ENCODE measurements at regions not wholly inside any gene's neighbourhood (a gene's known extent, or its start where the extent isn't known, plus 50 kb on each side); places are given as distances from the start of the nearest gene placed in this dataset.

DNA sequence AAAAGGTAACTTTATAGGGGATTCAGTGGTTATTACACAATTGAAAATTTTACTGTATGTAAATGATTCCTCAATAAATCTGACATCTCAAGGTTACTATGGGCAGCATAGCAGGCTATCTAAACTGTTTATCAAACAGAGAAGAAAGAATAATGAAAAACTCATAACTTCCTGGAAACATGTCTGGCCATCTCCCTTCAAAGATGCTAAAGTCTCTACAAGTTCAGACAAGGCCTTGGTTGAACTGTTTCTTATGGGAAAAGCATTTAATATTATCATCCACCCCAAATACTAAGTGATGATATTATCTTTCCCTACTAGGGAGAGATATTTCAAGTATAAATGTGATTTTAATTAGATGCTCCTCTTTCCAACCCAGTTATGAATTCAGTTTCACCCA is 114.9 kb downstream of the ARRDC4 start:
- TF ChIP-seq, protein P1, sequence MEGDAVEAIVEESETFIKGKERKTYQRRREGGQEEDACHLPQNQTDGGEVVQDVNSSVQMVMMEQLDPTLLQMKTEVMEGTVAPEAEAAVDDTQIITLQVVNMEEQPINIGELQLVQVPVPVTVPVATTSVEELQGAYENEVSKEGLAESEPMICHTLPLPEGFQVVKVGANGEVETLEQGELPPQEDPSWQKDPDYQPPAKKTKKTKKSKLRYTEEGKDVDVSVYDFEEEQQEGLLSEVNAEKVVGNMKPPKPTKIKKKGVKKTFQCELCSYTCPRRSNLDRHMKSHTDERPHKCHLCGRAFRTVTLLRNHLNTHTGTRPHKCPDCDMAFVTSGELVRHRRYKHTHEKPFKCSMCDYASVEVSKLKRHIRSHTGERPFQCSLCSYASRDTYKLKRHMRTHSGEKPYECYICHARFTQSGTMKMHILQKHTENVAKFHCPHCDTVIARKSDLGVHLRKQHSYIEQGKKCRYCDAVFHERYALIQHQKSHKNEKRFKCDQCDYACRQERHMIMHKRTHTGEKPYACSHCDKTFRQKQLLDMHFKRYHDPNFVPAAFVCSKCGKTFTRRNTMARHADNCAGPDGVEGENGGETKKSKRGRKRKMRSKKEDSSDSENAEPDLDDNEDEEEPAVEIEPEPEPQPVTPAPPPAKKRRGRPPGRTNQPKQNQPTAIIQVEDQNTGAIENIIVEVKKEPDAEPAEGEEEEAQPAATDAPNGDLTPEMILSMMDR (IDR thresholded peaks at IDR 0.05; ENCODE audit: low read depth, low read length, poor library complexity, severe bottlenecking): no peak
- no peak for TF ChIP-seq EZH2phosphoT487 (IDR thresholded peaks at IDR 0.05; ENCODE audit: borderline replicate concordance, low read length)
- no peak overlapping the region for H3K4me2 ChIP-seq (ENCODE audit: low read length)

GRCh38 chr15:98076021-98076816 is 115.7 kb downstream of the ARRDC4 start:
- H3K79me2 ChIP-seq (ENCODE audit: control insufficient read depth, low read length): no peaks in the 10 kb centered on the region
- no peak overlapping the region for H3K27ac ChIP-seq (ENCODE audit: low read depth, low read length)
- H4K20me1 ChIP-seq (ENCODE audit: control insufficient read depth, insufficient read depth, low read depth, low read length): no peaks in the 10 kb centered on the region
- no peaks in the 10 kb centered on the region for H3K36me3 ChIP-seq (ENCODE audit: control insufficient read depth, low read length)
- no peaks in the 10 kb centered on the region for H3K4me1 ChIP-seq (ENCODE audit: control insufficient read depth, low read length)
- no peaks in the 10 kb centered on the region for H3F3A ChIP-seq (ENCODE audit: control insufficient read depth, insufficient read depth)
- no peak overlapping the region for H3K4me3 ChIP-seq (ENCODE audit: low read length)
- H3K9me3 ChIP-seq (ENCODE audit: control insufficient read depth, insufficient read depth, low read length): no peaks in the 10 kb centered on the region
- no peak overlapping the region for H3K4me2 ChIP-seq (ENCODE audit: low read length)
- no peaks in the 10 kb centered on the region; the same call in 1 of the 2 replicates for H3K27me3 ChIP-seq (ENCODE audit: control insufficient read depth, low read length)
- no peak for TF ChIP-seq EZH2phosphoT487 (IDR thresholded peaks at IDR 0.05; ENCODE audit: borderline replicate concordance, low read length)
- TF ChIP-seq, protein P1 (IDR thresholded peaks at IDR 0.05; ENCODE audit: low read depth, low read length, poor library complexity, severe bottlenecking): no peak
- no peaks in the 10 kb centered on the region for H3K9me2 ChIP-seq (replicated peaks; ENCODE audit: control insufficient read depth, low read length)

More for the DNA sequence above, 114.9 kb downstream of the ARRDC4 start:
- Histone ChIP-seq H3K4me1 (ENCODE audit: control insufficient read depth, low read length) (no peaks in the 10 kb centered on the region), H3K4me3 (ENCODE audit: low read length) (no peak overlapping the region), H3K27ac (ENCODE audit: low read depth, low read length) (no peak overlapping the region), H3K36me3 (ENCODE audit: control insufficient read depth, low read length) (no peaks in the 10 kb centered on the region), H3K9me3 (ENCODE audit: control insufficient read depth, insufficient read depth, low read length) (no peaks in the 10 kb centered on the region), H4K20me1 (ENCODE audit: control insufficient read depth, insufficient read depth, low read depth, low read length) (no peaks in the 10 kb centered on the region), H3K79me2 (ENCODE audit: control insufficient read depth, low read length) (no peaks in the 10 kb centered on the region), H3K9me2 (replicated peaks; ENCODE audit: control insufficient read depth, low read length) (no peaks in the 10 kb centered on the region), H3K27me3 (ENCODE audit: control insufficient read depth, low read length) (no peaks in the 10 kb centered on the region; the same call in 1 of the 2 replicates), H3F3A (ENCODE audit: control insufficient read depth, insufficient read depth) (no peaks in the 10 kb centered on the region)

DNA sequence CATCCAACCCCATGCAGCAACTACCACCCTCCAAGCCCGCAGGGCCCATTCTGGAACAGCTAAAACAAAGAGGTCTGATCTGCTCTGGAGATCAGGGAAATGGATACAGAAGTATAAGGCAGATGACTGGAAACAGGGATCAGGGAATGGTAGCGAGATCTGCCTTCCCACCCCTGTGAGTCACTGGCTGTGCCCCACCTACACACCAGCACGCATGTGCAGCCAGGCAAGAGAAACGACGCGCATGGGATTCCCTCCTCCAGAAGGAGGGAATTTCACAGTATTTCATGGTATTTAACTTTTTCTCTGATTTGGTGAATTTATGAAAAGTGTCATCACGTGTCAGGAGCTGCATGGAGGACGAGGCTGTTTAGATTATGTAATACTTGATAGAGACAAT is 116.7 kb downstream of the ARRDC4 start:
- Histone ChIP-seq H3K27me3 (ENCODE audit: control insufficient read depth, low read length) (no peaks in the 10 kb centered on the region; the same call in 1 of the 2 replicates), H3K79me2 (ENCODE audit: control insufficient read depth, low read length) (no peaks in the 10 kb centered on the region), H3K27ac (ENCODE audit: low read depth, low read length) (no peak overlapping the region), H3K4me2 (ENCODE audit: low read length) (no peak overlapping the region), H4K20me1 (ENCODE audit: control insufficient read depth, insufficient read depth, low read depth, low read length) (no peaks in the 10 kb centered on the region), H3K9me2 (replicated peaks; ENCODE audit: control insufficient read depth, low read length) (no peaks in the 10 kb centered on the region), H3K4me1 (ENCODE audit: control insufficient read depth, low read length) (no peaks in the 10 kb centered on the region), H3K36me3 (ENCODE audit: control insufficient read depth, low read length) (no peaks in the 10 kb centered on the region), H3K9me3 (ENCODE audit: control insufficient read depth, insufficient read depth, low read length) (no peaks in the 10 kb centered on the region), H3K4me3 (ENCODE audit: low read length) (no peak overlapping the region), H3F3A (ENCODE audit: control insufficient read depth, insufficient read depth) (no peaks in the 10 kb centered on the region)
- TF ChIP-seq EZH2phosphoT487 (IDR thresholded peaks at IDR 0.05; ENCODE audit: borderline replicate concordance, low read length): no peak
- TF ChIP-seq, protein P1 (IDR thresholded peaks at IDR 0.05; ENCODE audit: low read depth, low read length, poor library complexity, severe bottlenecking): no peak

Data from DOHH2 (cell line).